ENCODE measurements at regions not wholly inside any gene's neighbourhood (a gene's known extent, or its start where the extent isn't known, plus 50 kb on each side); places are given as distances from the start of the nearest gene placed in this dataset.

GRCh38 chr10:83849150-83849549 is 290.2 kb upstream of the GHITM start:
- TF ChIP-seq POLR2A (IDR thresholded peaks at IDR 0.05; ENCODE audit: low read depth, low read length) (no peak), TAF1 (IDR thresholded peaks at IDR 0.05; ENCODE audit: borderline replicate concordance, low read depth, low read length) (no peak)
